ENCODE measurements at regions not wholly inside any gene's neighbourhood (a gene's known extent, or its start where the extent isn't known, plus 50 kb on each side); places are given as distances from the start of the nearest gene placed in this dataset.
"Not testable (repeated sequence)": the region's sequence is repeated elsewhere in the genome, so short reads cannot be mapped to it uniquely, and the experiment has no call there.

DNA sequence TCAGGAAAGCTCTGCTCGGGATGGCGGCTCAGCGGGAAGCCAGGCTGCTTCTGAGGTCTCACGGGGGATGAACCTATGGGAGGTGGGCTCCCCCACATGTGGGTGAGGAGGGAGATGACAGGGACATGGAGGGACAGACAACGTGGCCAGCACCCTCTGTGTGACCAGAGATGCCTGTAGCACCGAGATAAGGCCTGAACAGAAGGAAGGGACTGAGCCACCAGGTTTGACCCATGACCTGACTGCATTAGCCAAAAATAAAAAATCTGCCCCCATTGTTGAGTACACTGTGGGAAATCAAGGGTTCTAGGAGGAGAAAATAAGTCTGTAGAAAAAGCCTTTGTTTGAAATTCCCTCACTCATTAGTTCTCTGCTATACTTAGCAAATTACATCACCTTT lies 105.7 kb downstream of the RNASET2 start:
- Histone ChIP-seq H3K27ac (no peak overlapping the region), H3K4me3 (no peak overlapping the region), H3K4me1 (no peaks in the 10 kb centered on the region), H3K36me3 (no peaks in the 10 kb centered on the region), H3K27me3 (no peaks in the 10 kb centered on the region), H3K9me3 (no peaks in the 10 kb centered on the region)
- no peak for ATAC-seq (ENCODE audit: low FRiP score in 2 of 2)
- TF ChIP-seq POLR2A (IDR thresholded peaks at IDR 0.05) (no peak), POLR2AphosphoS5 (IDR thresholded peaks at IDR 0.05) (no peak), EP300 (IDR thresholded peaks at IDR 0.05) (no peak)
- TF ChIP-seq, protein P1, sequence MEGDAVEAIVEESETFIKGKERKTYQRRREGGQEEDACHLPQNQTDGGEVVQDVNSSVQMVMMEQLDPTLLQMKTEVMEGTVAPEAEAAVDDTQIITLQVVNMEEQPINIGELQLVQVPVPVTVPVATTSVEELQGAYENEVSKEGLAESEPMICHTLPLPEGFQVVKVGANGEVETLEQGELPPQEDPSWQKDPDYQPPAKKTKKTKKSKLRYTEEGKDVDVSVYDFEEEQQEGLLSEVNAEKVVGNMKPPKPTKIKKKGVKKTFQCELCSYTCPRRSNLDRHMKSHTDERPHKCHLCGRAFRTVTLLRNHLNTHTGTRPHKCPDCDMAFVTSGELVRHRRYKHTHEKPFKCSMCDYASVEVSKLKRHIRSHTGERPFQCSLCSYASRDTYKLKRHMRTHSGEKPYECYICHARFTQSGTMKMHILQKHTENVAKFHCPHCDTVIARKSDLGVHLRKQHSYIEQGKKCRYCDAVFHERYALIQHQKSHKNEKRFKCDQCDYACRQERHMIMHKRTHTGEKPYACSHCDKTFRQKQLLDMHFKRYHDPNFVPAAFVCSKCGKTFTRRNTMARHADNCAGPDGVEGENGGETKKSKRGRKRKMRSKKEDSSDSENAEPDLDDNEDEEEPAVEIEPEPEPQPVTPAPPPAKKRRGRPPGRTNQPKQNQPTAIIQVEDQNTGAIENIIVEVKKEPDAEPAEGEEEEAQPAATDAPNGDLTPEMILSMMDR (IDR thresholded peaks at IDR 0.05), result no peak
- DNase-seq, result peak in 1 of 2 donors; percentile 46
- 73 to 80% methylated on average over 5 to 6 of the region's 6 CpGs for WGBS, 2 donors

DNA sequence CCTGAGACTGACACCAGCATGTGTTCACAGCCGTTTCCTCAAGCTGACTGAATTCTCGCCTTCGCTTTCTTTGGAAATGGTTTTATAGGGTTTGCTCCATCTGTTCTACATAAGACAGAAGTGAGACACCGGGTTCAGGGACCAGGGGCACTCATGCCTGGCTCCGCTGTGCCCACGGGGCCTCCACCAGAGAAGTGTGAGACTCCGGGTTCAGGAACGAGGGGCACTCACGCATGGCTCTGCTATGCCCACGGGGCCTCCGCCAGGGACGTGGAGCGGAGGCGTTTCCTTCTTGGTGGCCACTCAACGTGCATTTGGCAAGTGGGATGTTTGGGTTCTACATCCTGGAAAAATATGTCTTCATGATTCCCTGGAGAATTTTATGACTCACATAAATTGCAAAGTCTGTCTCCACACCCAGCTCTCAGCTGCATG lies 106.6 kb downstream of the RNASET2 start:
- WGBS, 2 donors, result 91 to 95% methylated on average over 15 of the region's 15 CpGs
- Histone ChIP-seq H3K36me3 (no peaks in the 10 kb centered on the region), H3K9me3 (no peaks in the 10 kb centered on the region), H3K27ac (no peak overlapping the region), H3K4me1 (no peaks in the 10 kb centered on the region), H3K4me3 (no peak overlapping the region), H3K27me3 (no peaks in the 10 kb centered on the region)
- DNase-seq (peak in 1 of 2 donors; percentile 55), ATAC-seq (ENCODE audit: low FRiP score in 2 of 2) (no peak)
- TF ChIP-seq POLR2A (IDR thresholded peaks at IDR 0.05) (no peak), EP300 (IDR thresholded peaks at IDR 0.05) (no peak), POLR2AphosphoS5 (IDR thresholded peaks at IDR 0.05) (no peak)
- TF ChIP-seq, protein P1 (IDR thresholded peaks at IDR 0.05), result no peak

DNA sequence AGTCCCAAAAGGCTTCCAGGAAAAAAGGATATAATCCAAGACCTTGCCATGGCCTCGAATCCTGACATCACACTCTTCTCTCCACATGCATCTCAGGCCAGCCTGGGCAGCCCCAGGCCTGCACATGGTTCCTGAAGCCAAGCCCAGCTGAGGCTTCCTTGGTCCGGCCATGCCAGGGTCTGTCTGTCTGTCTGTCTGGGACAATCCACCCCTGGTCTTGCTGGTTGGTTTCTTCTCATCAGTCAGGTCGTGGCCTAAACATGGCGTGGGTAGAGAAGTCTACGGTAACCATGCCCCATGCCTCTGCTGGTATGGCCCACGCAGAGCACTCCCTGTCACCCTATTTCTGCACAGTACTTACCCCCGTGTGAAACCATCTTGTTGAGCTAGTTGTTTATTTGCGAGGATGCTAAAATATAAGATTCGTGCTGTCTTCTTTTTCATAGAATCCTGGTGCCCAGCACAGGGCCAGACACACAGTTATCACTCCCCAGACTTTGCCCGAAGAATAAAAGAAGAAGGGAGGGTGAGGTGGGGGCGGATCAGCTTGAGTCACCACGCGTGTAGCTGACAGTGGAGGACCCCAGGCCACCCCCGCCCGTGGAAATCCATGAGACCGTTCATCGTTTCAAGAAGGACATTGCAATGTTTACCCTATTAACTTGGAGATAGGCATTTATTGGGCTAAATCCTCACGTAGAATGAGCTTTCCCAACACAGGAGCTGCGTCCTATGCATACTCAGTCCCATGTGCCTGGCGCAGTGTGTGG lies 107.2 kb downstream of the RNASET2 start:
- Histone ChIP-seq H3K4me3 (no peak overlapping the region), H3K4me1 (no peaks in the 10 kb centered on the region), H3K36me3 (no peaks in the 10 kb centered on the region), H3K9me3 (no peaks in the 10 kb centered on the region), H3K27ac (no peak overlapping the region), H3K27me3 (no peaks in the 10 kb centered on the region)
- DNase-seq, result peak in 1 of 2 donors; percentile 5
- ATAC-seq (ENCODE audit: low FRiP score in 2 of 2), result no peak
- no peak for TF ChIP-seq POLR2AphosphoS5 (IDR thresholded peaks at IDR 0.05)
- TF ChIP-seq, protein P1 (IDR thresholded peaks at IDR 0.05), result no peak
- TF ChIP-seq POLR2A (IDR thresholded peaks at IDR 0.05), result no peak
- WGBS, 2 donors, result 91 to 92% methylated on average over 18 to 20 of the region's 20 CpGs

DNA sequence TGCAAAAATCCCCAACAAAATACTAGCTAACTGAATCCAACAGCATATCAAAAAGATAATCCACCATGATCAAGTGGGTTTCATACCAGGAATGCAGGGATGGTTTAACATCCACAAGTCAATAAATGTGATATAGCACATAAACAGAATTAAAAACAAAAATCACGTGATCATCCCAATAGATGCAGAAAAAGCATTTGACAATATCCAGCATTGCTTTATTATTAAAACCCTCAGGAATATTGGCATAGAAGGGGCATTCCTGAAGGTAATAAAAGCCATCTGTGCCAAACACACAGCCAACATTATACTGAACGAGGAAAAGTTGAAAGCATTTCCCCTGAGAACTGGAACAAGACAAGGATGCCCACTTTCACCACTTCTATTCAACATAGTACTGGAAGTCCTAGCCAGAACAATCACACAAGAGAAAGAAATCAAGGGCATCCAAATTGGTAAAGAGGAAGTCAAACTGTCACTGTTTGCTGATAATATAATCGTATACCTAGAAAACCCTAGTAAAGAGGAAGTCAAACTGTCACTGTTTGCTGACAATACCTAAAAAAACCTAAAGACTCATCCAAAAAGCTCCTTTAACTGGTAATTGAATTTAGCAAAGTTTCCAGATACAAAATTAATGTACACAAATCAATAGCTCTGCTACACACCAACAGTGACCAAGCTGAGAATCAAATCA lies 109.8 kb downstream of the RNASET2 start:
- H3K36me3 ChIP-seq; H3K27me3 ChIP-seq; H3K27ac ChIP-seq; H3K4me3 ChIP-seq; DNase-seq; H3K4me1 ChIP-seq; ATAC-seq (ENCODE audit: low FRiP score in 2 of 2); H3K9me3 ChIP-seq: not testable (repeated sequence)
- 62 to 76% methylated on average over 3 of the region's 3 CpGs for WGBS, 2 donors

DNA sequence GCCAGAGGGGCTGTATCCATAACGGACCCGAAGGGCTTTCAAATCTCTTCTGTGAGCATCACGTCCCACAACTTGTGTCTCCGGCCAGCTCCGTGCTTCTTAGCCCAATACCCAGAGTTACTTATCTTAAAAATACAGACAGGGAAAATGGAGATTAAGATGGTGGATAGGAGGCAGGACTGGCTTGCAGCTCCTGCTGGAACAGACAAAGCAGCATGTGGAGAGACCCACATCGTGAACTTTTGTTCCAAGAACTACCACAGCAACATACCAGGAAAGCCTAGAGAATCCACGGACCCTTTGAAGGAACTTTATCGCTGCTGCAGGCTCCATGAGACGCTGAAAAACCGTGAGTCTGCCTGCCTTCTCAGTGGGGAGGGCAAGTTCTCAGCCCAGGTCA lies 113.7 kb downstream of the RNASET2 start:
- 88 to 97% methylated on average over 10 of the region's 10 CpGs for WGBS, 2 donors
- no peaks in the 10 kb centered on the region for H3K4me1 ChIP-seq
- TF ChIP-seq POLR2AphosphoS5 (IDR thresholded peaks at IDR 0.05), result no peak
- TF ChIP-seq, protein P1 (IDR thresholded peaks at IDR 0.05), result no peak
- no peak for TF ChIP-seq POLR2A (IDR thresholded peaks at IDR 0.05)
- TF ChIP-seq EP300 (IDR thresholded peaks at IDR 0.05), result no peak
- DNase-seq (no peak), ATAC-seq (ENCODE audit: low FRiP score in 2 of 2) (no peak)
- no peak overlapping the region for H3K4me3 ChIP-seq
- H3K27ac ChIP-seq, result no peak overlapping the region
- H3K36me3 ChIP-seq, result no peaks in the 10 kb centered on the region
- H3K27me3 ChIP-seq, result no peaks in the 10 kb centered on the region
- no peaks in the 10 kb centered on the region for H3K9me3 ChIP-seq

Measured in upper lobe of left lung (tissue), 6 donors.